Thoracic aorta (tissue), 2 donors: ENCODE measurements at regions not wholly inside any gene's neighbourhood (a gene's known extent, or its start where the extent isn't known, plus 50 kb on each side); places are given as distances from the start of the nearest gene placed in this dataset.

Experiments used
- ATAC-seq: fragments of 150-250 bp; one replicate; pipeline ENCODE4 v1.8.0; 2017; ENCODE audit warnings: low read depth; ENCODE audit not compliant: insufficient number of reproducible peaks, low FRiP score
- DNase-seq: peaks from one replicate; pipeline ENCODE4 v3.0.0-alpha.2; 2020; ENCODE audit warnings: low spot score
- H3K27ac ChIP-seq, 2 donors: fragments of 200-600 bp; sonication (generic); 1 replicate in 1 of 2; 2 replicates in 1 of 2; pipeline ENCODE4 v1.5.1; 2016; ENCODE audit warnings: mild to moderate bottlenecking in 2 of 2, moderate library complexity in 2 of 2
- H3K27me3 ChIP-seq: fragments of 200-600 bp; sonication (generic); replicated peaks from 2 replicates; pipeline ENCODE4 v1.6.0; 2016; ENCODE audit warnings: mild to moderate bottlenecking; ENCODE audit not compliant: insufficient read depth
- H3K36me3 ChIP-seq: fragments of 200-600 bp; sonication (generic); one replicate; pipeline ENCODE4 v1.5.1; 2016
- H3K4me1 ChIP-seq, 2 donors: fragments of 200-600 bp; sonication (generic); 1 replicate in 1 of 2; 2 replicates in 1 of 2; pipeline versions ENCODE4 v1.5.1 to v1.6.0; 2016; ENCODE audit warnings: low read depth in 2 of 2, mild to moderate bottlenecking in 1 of 2; ENCODE audit not compliant: control insufficient read depth in 1 of 2
- H3K4me3 ChIP-seq: fragments of 200-600 bp; sonication (generic); 2 replicates; pipeline ENCODE4 v1.5.1; 2016; ENCODE audit warnings: mild to moderate bottlenecking
- H3K9me3 ChIP-seq: fragments of 200-600 bp; sonication (generic); 2 replicates; pipeline ENCODE4 v1.5.1; 2016
- TF ChIP-seq, protein P1 (sequence below): fragments of 200-600 bp; sonication (generic); IDR thresholded peaks from one replicate; pipeline ENCODE4 v1.5.1; 2019; ENCODE audit warnings: antibody characterized with exemption

GRCh38 chrX:45449982-45450381 lies 249.3 kb upstream of the DIPK2B start:
- no peaks in the 10 kb centered on the region for H3K4me1 ChIP-seq
- no peaks in the 10 kb centered on the region for H3K27me3 ChIP-seq
- ATAC-seq (no peak), DNase-seq (no peak)
- H3K4me3 ChIP-seq = no peak overlapping the region
- no peak overlapping the region for H3K27ac ChIP-seq
- H3K9me3 ChIP-seq = no peaks in the 10 kb centered on the region
- no peaks in the 10 kb centered on the region for H3K36me3 ChIP-seq
- TF ChIP-seq, protein P1, sequence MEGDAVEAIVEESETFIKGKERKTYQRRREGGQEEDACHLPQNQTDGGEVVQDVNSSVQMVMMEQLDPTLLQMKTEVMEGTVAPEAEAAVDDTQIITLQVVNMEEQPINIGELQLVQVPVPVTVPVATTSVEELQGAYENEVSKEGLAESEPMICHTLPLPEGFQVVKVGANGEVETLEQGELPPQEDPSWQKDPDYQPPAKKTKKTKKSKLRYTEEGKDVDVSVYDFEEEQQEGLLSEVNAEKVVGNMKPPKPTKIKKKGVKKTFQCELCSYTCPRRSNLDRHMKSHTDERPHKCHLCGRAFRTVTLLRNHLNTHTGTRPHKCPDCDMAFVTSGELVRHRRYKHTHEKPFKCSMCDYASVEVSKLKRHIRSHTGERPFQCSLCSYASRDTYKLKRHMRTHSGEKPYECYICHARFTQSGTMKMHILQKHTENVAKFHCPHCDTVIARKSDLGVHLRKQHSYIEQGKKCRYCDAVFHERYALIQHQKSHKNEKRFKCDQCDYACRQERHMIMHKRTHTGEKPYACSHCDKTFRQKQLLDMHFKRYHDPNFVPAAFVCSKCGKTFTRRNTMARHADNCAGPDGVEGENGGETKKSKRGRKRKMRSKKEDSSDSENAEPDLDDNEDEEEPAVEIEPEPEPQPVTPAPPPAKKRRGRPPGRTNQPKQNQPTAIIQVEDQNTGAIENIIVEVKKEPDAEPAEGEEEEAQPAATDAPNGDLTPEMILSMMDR = no peak

DNA sequence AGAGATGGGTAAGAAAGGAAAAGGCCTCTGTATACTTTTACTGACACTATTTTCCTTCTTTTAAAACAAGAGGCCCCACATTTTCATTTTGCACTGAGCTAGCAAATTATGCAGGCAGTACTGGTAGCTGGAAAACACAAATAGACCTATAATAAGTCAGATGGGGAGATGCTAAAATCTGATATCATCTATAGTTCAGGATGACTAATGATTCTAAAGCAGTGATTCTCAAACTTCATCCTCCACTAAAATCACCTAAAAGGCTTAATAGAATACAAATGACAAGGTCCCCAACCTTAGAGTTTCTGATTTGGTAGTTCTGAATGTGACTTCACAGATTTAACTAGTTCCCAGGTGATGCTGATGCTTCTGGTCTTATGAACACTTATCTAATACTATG lies 247.3 kb upstream of the DIPK2B start:
- no peaks in the 10 kb centered on the region for H3K36me3 ChIP-seq
- ATAC-seq (no peak), DNase-seq (no peak)
- H3K4me3 ChIP-seq = no peak overlapping the region
- TF ChIP-seq, protein P1 = no peak
- no peaks in the 10 kb centered on the region for H3K9me3 ChIP-seq
- no peaks in the 10 kb centered on the region for H3K4me1 ChIP-seq
- H3K27me3 ChIP-seq = no peaks in the 10 kb centered on the region
- H3K27ac ChIP-seq = no peak overlapping the region

- H3K4me1 ChIP-seq = no peaks in the 10 kb centered on the region
- no peaks in the 10 kb centered on the region for H3K9me3 ChIP-seq
- TF ChIP-seq, protein P1 = no peak
- H3K4me3 ChIP-seq = no peak overlapping the region
- ATAC-seq = no peak
- no peaks in the 10 kb centered on the region for H3K27me3 ChIP-seq
- no peak overlapping the region for H3K27ac ChIP-seq
- DNase-seq = no peak
- no peaks in the 10 kb centered on the region for H3K36me3 ChIP-seq
These were observed 246.7 kb upstream of the DIPK2B start for GRCh38 chrX:45447331-45447730.

- Histone ChIP-seq H3K27ac (no peak overlapping the region), H3K4me3 (no peak overlapping the region), H3K36me3 (no peaks in the 10 kb centered on the region), H3K9me3 (no peaks in the 10 kb centered on the region), H3K27me3 (no peaks in the 10 kb centered on the region), H3K4me1 (no peaks in the 10 kb centered on the region)
- ATAC-seq = no peak
- TF ChIP-seq, protein P1 = no peak
- no peak for DNase-seq
These were observed 245.2 kb upstream of the DIPK2B start for GRCh38 chrX:45445745-45446412.

GRCh38 chrX:45437186-45437585 lies 236.5 kb upstream of the DIPK2B start:
- Histone ChIP-seq H3K27ac (no peak overlapping the region), H3K9me3 (no peaks in the 10 kb centered on the region), H3K36me3 (no peaks in the 10 kb centered on the region), H3K27me3 (no peaks in the 10 kb centered on the region), H3K4me1 (no peaks in the 10 kb centered on the region), H3K4me3 (no peak overlapping the region)
- no peak for DNase-seq
- no peak for ATAC-seq
- TF ChIP-seq, protein P1 = no peak
